HG03342 (cell line): ENCODE measurements at regions not wholly inside any gene's neighbourhood (a gene's known extent, or its start where the extent isn't known, plus 50 kb on each side); places are given as distances from the start of the nearest gene placed in this dataset.

Source experiments
- ATAC-seq: cut with Tn5 transposase; IDR thresholded peaks from one replicate; pipeline ENCODE4 v1.9.1; 2021; ENCODE audit warnings: mild to moderate bottlenecking, moderate library complexity; ENCODE audit not compliant: unreplicated experiment

GRCh38 chr4:111770514-111770913 lies 374.7 kb upstream of the FAM241A start:
- no peak for ATAC-seq

DNA sequence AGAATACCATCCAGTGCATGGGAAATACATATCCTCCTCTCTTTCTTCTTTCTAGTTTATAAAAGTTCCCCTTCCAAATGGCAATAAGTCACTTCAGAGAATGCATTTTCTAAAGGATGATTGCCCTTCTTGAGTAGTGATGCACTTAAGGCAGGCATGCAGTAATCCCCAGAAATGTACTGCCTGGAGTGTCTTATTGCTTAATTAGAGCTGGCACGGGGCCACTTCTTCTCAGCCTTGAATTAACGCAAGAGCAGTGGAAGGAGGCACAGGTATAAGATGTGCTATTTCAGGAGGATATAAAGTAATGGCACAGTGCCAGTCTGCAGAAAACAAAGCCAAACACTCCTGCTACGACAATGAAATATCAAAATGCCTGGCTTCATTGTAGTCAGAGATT lies 371.4 kb upstream of the FAM241A start:
- no peak for ATAC-seq

DNA sequence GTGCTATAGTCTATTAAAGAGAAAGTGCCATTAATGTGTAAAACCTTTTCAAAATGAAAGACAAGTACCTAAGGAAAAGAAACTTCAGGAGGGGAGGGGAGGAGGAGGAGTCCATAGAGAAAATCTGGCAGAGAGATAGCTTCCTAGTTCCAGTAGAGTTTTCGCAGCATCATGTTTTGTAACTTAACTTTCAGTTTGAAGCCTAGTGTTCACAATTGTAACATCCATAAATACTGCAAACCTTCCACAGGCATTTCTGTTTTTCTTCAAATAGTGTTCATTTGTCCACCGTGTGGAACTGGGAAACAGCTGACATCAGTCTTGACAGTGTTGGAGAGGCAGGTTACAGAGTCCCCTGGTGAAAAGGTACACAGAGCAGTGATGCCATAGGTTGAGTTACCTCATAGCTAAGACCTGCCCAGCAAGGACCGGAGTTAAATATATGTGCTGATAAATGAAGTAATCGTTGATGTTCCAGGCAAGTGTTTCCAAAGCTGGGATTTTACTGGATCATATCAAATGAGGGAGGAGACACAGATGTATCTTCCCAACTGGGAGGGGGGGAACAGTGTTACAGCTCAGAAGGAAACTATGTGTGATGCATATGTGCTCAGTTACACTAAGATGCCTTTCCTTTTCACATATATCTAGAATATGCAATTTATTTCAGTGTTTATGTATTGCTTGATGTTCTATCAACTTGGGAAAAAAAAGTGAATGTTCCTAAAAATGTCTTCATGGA lies 369.5 kb upstream of the FAM241A start:
- no peak for ATAC-seq

- ATAC-seq = no peak
These were observed 368.7 kb upstream of the FAM241A start for GRCh38 chr4:111776561-111776960.

- ATAC-seq = no peak
These were observed 366.7 kb upstream of the FAM241A start for GRCh38 chr4:111778543-111778942.

- ATAC-seq = no peak
These were observed 364.3 kb upstream of the FAM241A start for GRCh38 chr4:111780965-111781364.

- no peak for ATAC-seq
These were observed 363.6 kb upstream of the FAM241A start for GRCh38 chr4:111781611-111782010.

DNA sequence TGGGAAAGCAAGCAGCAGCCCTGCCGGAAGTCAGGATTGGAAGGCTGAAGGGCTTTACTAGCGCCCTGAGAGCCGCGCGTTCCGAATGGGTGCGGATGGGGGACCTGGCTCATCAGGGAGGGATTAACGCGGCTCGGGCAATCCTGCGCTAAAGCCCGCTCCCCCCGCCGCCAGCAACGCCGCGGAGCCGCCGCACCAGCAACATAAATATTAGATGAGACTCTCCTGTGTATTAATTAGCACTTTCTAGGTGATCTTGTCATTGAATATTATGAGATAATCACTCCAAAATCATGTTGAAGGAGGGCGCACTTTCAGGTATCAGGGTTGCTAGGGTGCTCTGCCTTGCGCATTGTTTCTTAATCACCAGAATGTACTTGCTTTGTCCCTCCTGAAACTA lies 357.2 kb upstream of the FAM241A start:
- no peak for ATAC-seq

DNA sequence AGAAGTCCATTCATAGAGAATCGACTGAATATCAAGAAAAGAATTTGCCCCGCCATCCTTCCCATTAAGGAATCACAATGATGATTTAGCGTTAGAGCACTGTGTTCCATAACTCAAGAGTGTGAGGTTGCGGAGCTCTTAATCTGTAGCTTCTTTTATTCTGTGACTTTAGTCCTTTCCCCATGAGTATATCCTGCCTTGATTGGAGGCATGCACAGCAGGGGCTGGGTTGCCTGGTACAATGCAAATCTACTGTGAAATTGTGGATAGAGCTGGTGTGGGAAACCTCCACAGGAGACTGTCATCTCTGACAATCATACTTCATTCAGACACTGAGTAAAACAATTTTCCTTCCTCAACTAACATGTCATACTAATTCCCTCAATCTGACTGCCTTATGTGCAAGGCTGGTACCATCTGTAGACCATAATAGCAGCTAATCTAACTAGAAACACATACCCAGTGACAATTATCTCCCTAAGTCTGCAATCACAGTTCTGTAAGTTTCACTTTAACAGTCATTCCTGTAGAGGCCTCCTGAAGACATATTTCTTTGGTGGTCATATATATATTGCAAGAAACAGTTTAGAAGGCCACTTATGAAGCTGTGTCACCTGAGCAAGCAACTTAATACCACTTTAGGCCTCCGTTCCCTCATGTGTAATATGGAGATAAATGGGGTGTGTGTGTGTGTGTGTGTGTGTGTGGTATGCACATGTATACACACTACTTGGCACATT lies 355.2 kb upstream of the FAM241A start:
- ATAC-seq = no peak

DNA sequence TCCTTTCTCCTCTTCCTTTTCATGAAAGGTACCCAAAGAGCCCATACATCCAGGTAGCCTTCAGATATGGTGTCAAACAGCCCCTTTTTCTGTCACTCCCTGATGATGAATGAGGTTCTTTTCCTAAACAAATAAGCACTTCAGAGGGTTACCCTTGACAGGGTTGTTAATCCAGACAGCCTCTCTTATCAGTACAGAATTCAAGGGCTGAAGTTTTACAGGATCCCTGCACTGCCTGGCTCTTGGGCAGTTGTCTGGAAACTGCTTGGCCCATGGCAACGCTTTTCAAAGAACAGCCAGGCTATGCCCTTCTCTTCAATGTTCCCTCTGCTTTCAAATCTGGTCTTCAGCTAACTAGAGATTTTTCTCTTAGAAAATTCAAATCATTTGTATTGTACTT lies 352.6 kb upstream of the FAM241A start:
- no peak for ATAC-seq

DNA sequence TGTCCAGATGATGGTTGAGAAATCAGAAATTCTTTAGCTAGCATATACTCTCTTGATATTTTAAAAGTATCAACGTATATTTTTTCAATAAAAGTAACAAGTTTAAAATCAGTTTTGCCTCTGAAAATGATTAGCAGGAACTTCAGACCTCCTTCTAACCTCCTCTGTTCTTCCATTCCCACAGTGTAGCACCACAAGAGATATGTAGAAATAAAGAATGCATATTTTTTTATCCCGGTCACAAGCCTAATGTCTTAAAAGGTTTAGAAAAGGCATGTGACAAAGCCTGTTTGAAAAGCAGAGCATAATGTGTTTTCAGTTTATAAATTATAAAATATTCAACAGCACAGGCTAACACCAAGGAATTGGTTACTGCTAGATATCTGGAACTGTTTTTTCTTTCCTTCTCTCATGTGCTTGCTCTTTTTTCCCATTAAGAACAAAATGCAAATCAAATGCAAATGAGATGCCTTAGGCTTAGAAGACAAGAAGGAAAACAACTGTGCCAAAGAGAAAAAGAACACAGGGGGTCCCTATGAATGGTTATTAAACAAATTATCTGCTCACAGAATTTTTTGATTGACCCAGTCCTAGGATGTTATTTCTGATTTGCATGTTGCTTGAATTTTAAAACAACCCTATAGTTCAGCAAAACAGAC lies 351.7 kb upstream of the FAM241A start:
- no peak for ATAC-seq

GRCh38 chr4:111797455-111798163 lies 347.6 kb upstream of the FAM241A start:
- no peak for ATAC-seq

DNA sequence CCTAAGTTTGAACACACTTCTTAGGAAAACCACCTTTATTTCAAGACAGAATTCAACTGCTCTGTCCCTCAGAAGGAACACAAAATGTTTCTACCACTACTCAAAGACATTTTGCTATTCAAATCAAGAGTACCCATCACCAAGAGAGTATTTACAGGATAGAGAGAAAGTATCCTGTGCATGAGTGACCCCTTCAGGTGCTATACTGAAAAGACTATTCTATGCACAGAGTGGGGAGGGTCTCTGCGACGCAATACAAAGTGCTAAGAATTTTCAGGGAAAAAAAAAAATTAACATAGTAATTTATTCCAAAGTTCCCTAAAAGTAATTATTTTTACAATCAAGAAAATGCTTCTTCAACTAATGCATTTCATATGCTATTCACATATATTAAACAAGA lies 346.4 kb upstream of the FAM241A start:
- no peak for ATAC-seq

DNA sequence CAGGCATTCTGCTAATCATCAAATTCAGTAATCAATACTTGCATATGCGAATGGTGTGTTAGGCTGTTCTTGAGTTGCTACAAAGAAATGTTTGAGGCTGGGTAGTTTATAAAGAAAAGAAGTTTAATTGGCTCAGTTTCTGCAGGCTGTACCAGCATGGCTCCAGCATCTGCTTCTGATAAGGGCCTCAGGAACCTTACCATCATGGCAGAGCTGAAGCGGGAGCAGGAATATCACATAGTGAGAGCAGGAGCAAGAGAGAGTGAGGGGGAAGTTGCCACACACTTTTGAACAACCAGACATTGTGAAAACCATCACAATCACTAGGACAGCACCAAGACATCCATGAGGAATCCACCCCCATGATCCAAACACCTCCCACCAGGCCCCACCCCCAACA lies 344.7 kb upstream of the FAM241A start:
- ATAC-seq = no peak

- ATAC-seq = no peak
These were observed 343.1 kb upstream of the FAM241A start for GRCh38 chr4:111802191-111802590.

DNA sequence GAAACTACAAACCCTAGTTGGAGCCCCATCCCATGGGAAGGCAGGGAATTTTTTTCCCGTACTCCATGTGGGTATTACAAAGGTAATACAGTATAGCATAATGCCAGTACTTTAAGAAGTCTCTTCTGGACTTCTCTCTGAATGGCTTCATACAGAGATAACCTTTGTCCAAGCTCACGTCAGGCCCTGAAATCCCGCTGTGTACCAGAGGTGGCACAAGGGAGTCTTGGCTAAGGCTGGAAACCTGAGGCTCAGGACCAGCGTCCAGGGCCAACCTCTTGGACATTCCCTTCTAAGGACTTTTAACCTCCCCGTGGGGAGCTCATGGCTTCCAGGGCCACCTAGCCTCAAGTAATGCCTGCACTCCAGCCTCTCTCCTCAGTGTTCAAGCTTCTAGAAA lies 338.9 kb upstream of the FAM241A start:
- no peak for ATAC-seq

- no peak for ATAC-seq
These were observed 337.7 kb upstream of the FAM241A start for GRCh38 chr4:111807576-111807975.

GRCh38 chr4:111808174-111808573 lies 337.1 kb upstream of the FAM241A start:
- ATAC-seq = no peak

DNA sequence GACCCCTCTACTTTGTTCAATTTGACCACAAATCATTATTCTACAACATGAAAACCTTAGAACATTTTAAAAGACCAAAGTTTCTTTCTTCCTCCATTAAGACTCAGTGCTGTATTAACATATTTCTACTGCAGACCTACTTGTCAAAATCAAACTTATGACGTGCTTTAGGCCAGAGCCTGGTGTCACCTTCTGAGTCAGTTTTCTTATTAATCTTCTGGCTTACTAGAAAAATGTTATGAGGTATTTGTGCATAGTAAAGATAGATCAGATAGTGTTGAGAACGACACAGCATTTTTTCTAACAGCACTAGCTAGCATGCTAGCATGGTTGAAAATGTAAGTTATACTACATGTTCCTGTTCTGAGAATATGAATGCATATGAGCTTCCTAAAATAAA lies 333.6 kb upstream of the FAM241A start:
- no peak for ATAC-seq

GRCh38 chr4:111812114-111812513 lies 333.1 kb upstream of the FAM241A start:
- ATAC-seq = no peak

GRCh38 chr4:111812760-111813159 lies 332.5 kb upstream of the FAM241A start:
- ATAC-seq = no peak
